PC-9 (cell line): ENCODE measurements at regions not wholly inside any gene's neighbourhood (a gene's known extent, or its start where the extent isn't known, plus 50 kb on each side); places are given as distances from the start of the nearest gene placed in this dataset.

Source experiments
- BruUV-seq: library from RNA; stranded (reverse); fragments of 400-500 nt; replicated peaks from 2 replicates; lab custom pipeline; 2021; lab: Mats Ljungman, UMichigan
- CTCF ChIA-PET: fragments of 300-600 bp; sonication (Branson Sonifier 250); formaldehyde crosslinking; loops from one replicate; lab custom pipeline; 2022; ENCODE audit warnings: antibody characterized with exemption; lab: Charles Lee
- POLR2A ChIA-PET: fragments of 300-600 bp; sonication (Branson Sonifier 250); formaldehyde crosslinking; loops from one replicate; lab custom pipeline; 2022; ENCODE audit warnings: antibody characterized with exemption; ENCODE audit not compliant: unreplicated experiment; lab: Charles Lee
- DNase-seq, 2 experiments: peaks; one replicate each; pipeline versions ENCODE4 v3.0.0 to v3.0.0-alpha.2; 2015 to 2022; ENCODE audit warnings: mixed read lengths in 1 of 2
- H2AFZ ChIP-seq: fragments of 200-600 bp; sonication (generic); 2 replicates; pipeline ENCODE4 v1.8.1; 2017; ENCODE audit warnings: antibody characterized with exemption
- H3F3A ChIP-seq: fragments of 200-600 bp; sonication (generic); 2 replicates; pipeline ENCODE4 v1.8.1; 2017; ENCODE audit warnings: antibody characterized with exemption, mild to moderate bottlenecking, low read depth; ENCODE audit not compliant: insufficient read depth
- H3K27ac ChIP-seq: fragments of 200-600 bp; sonication (generic); 2 replicates; pipeline ENCODE4 v1.6.1; 2016; ENCODE audit warnings: mixed run types
- H3K27me3 ChIP-seq: fragments of 200-600 bp; sonication (generic); 2 replicates; pipeline ENCODE4 v1.6.1; 2016; ENCODE audit warnings: low read depth, mixed run types; ENCODE audit not compliant: insufficient read depth
- H3K36me3 ChIP-seq: fragments of 200-600 bp; sonication (generic); 2 replicates; pipeline ENCODE4 v1.6.1; 2016; ENCODE audit warnings: low read depth, mixed run types
- H3K4me1 ChIP-seq: fragments of 200-600 bp; sonication (generic); replicated peaks from 2 replicates; pipeline ENCODE4 v1.6.1; 2016; ENCODE audit warnings: mixed run types; ENCODE audit not compliant: insufficient read depth
- H3K4me2 ChIP-seq: fragments of 200-600 bp; sonication (generic); 2 replicates; pipeline ENCODE4 v1.6.1; 2017; ENCODE audit warnings: mixed run types
- H3K4me3 ChIP-seq: fragments of 200-600 bp; sonication (generic); 2 replicates; pipeline ENCODE4 v1.6.1; 2016; ENCODE audit warnings: mixed run types
- H3K79me2 ChIP-seq: fragments of 200-600 bp; sonication (generic); 2 replicates; pipeline ENCODE4 v1.6.1; 2017; ENCODE audit warnings: low read depth, mixed run types
- H3K9me2 ChIP-seq: fragments of 200-600 bp; sonication (generic); 2 replicates; pipeline ENCODE4 v1.8.1; 2017; ENCODE audit warnings: mild to moderate bottlenecking; ENCODE audit not compliant: insufficient read depth
- H3K9me3 ChIP-seq: fragments of 200-600 bp; sonication (generic); 2 replicates; pipeline ENCODE4 v1.8.1; 2016; ENCODE audit warnings: low read depth; ENCODE audit not compliant: insufficient read depth
- H4K20me1 ChIP-seq: fragments of 200-600 bp; sonication (generic); 2 replicates; pipeline ENCODE4 v1.8.1; 2017; ENCODE audit not compliant: insufficient read depth
- CTCF ChIP-seq: fragments of 200-600 bp; sonication (generic); conservative IDR thresholded peaks from 2 replicates; pipeline ENCODE4 v1.6.1; 2017; ENCODE audit warnings: mixed run types, antibody characterized with exemption, mild to moderate bottlenecking, moderate library complexity
- EZH2 ChIP-seq: fragments of 200-600 bp; sonication (generic); IDR thresholded peaks from 2 replicates; pipeline ENCODE4 v1.8.0; 2017; ENCODE audit warnings: antibody characterized with exemption, low read depth
- intact Hi-C: fragments of 100-400 bp; cut with micrococcal nuclease; formaldehyde crosslinking; loops from one replicate; pipeline ENCODE4 v1.10.0; 2022; ENCODE audit not compliant: unreplicated experiment

- Histone ChIP-seq H3K27me3 (peaks cover 35% of the 10 kb centered on the region), H3K9me2 (no peaks in the 10 kb centered on the region), H3F3A (no peaks in the 10 kb centered on the region), H3K27ac (no peak overlapping the region), H3K4me2 (no peak overlapping the region), H4K20me1 (no peaks in the 10 kb centered on the region), H3K4me1 (no peaks in the 10 kb centered on the region), H3K9me3 (no peaks in the 10 kb centered on the region), H2AFZ (no peak overlapping the region), H3K79me2 (no peaks in the 10 kb centered on the region), H3K36me3 (no peaks in the 10 kb centered on the region), H3K4me3 (no peak overlapping the region)
- CTCF ChIA-PET, result no interaction called here
- POLR2A ChIA-PET, result interaction anchor here (0.7 kb wide), 1 partner anchor 13 kb away, joined by 3 read pairs; no protein-coding TSS in a partner anchor
- no peak for TF ChIP-seq CTCF
- no peak for TF ChIP-seq EZH2
- DNase-seq, result no peak
- intact Hi-C loops, result no loop called here
- BruUV-seq, result no TSS peak
These were observed 452.6 kb downstream of the AGTPBP1 start for GRCh38 chr9:85289142-85289541.

GRCh38 chr9:85283421-85283820 lies 458.3 kb downstream of the AGTPBP1 start:
- no peaks in the 10 kb centered on the region for H3K4me1 ChIP-seq
- no peak overlapping the region for H3K27ac ChIP-seq
- no peak for DNase-seq
- TF ChIP-seq EZH2 (no peak), CTCF (no peak)
- H3K9me2 ChIP-seq, result no peaks in the 10 kb centered on the region
- H3K79me2 ChIP-seq, result no peaks in the 10 kb centered on the region
- H4K20me1 ChIP-seq, result no peaks in the 10 kb centered on the region
- H3F3A ChIP-seq, result no peaks in the 10 kb centered on the region
- no peak overlapping the region for H2AFZ ChIP-seq
- H3K27me3 ChIP-seq, result peaks cover 39% of the 10 kb centered on the region
- no TSS peak for BruUV-seq
- no peak overlapping the region for H3K4me3 ChIP-seq
- H3K9me3 ChIP-seq, result no peaks in the 10 kb centered on the region
- intact Hi-C loops, result no loop called here
- POLR2A ChIA-PET, result no interaction called here
- H3K4me2 ChIP-seq, result no peak overlapping the region
- CTCF ChIA-PET, result no interaction called here
- H3K36me3 ChIP-seq, result no peaks in the 10 kb centered on the region

- Histone ChIP-seq H3K27ac (no peak overlapping the region), H3K9me2 (no peaks in the 10 kb centered on the region), H4K20me1 (no peaks in the 10 kb centered on the region), H3K4me3 (no peak overlapping the region), H3K9me3 (no peaks in the 10 kb centered on the region), H2AFZ (no peak overlapping the region), H3K4me2 (no peak overlapping the region), H3K79me2 (no peaks in the 10 kb centered on the region), H3K4me1 (no peaks in the 10 kb centered on the region), H3K27me3 (peaks cover 20% of the 10 kb centered on the region), H3F3A (no peaks in the 10 kb centered on the region), H3K36me3 (no peaks in the 10 kb centered on the region)
- no peak for TF ChIP-seq EZH2
- TF ChIP-seq CTCF, result no peak
- BruUV-seq, result no TSS peak
- DNase-seq, result no peak
- intact Hi-C loops, result no loop called here
- ChIA-PET CTCF (no interaction called here), POLR2A (no interaction called here)
These were observed 463.0 kb downstream of the AGTPBP1 start for GRCh38 chr9:85278769-85279168.
